ENCODE measurements at regions not wholly inside any gene's neighbourhood (a gene's known extent, or its start where the extent isn't known, plus 50 kb on each side); places are given as distances from the start of the nearest gene placed in this dataset.

DNA sequence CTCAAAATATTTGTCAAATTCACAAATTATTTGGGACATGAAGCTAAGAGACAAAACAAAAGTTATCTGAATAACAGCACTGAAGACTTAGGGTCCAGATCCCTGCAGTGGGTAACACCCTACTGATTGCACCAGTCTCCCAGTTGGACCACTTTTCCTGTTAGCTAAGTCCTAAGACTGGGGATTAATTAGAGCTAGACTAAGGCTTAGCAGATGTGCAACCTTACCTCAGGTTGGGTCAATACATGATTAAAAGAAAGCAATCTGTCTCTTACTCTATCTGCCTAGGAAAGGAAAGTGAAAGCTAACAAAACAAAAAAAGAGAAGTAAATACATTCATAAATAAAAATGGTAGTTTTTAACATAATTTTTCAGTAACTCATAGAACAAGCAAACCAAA is 737.2 kb upstream of the CHRM3 start:
- no peak for TF ChIP-seq RAD21 (IDR thresholded peaks at IDR 0.05)
- TF ChIP-seq, protein P1, sequence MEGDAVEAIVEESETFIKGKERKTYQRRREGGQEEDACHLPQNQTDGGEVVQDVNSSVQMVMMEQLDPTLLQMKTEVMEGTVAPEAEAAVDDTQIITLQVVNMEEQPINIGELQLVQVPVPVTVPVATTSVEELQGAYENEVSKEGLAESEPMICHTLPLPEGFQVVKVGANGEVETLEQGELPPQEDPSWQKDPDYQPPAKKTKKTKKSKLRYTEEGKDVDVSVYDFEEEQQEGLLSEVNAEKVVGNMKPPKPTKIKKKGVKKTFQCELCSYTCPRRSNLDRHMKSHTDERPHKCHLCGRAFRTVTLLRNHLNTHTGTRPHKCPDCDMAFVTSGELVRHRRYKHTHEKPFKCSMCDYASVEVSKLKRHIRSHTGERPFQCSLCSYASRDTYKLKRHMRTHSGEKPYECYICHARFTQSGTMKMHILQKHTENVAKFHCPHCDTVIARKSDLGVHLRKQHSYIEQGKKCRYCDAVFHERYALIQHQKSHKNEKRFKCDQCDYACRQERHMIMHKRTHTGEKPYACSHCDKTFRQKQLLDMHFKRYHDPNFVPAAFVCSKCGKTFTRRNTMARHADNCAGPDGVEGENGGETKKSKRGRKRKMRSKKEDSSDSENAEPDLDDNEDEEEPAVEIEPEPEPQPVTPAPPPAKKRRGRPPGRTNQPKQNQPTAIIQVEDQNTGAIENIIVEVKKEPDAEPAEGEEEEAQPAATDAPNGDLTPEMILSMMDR (IDR thresholded peaks at IDR 0.05; ENCODE audit: low read depth, low read length, missing input control), result no peak
- TF ChIP-seq, protein P2, sequence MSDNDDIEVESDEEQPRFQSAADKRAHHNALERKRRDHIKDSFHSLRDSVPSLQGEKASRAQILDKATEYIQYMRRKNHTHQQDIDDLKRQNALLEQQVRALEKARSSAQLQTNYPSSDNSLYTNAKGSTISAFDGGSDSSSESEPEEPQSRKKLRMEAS (IDR thresholded peaks at IDR 0.05), result no peak
- TF ChIP-seq, protein P3, sequence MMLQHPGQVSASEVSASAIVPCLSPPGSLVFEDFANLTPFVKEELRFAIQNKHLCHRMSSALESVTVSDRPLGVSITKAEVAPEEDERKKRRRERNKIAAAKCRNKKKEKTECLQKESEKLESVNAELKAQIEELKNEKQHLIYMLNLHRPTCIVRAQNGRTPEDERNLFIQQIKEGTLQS (IDR thresholded peaks at IDR 0.05), result no peak
- TF ChIP-seq, protein P4, sequence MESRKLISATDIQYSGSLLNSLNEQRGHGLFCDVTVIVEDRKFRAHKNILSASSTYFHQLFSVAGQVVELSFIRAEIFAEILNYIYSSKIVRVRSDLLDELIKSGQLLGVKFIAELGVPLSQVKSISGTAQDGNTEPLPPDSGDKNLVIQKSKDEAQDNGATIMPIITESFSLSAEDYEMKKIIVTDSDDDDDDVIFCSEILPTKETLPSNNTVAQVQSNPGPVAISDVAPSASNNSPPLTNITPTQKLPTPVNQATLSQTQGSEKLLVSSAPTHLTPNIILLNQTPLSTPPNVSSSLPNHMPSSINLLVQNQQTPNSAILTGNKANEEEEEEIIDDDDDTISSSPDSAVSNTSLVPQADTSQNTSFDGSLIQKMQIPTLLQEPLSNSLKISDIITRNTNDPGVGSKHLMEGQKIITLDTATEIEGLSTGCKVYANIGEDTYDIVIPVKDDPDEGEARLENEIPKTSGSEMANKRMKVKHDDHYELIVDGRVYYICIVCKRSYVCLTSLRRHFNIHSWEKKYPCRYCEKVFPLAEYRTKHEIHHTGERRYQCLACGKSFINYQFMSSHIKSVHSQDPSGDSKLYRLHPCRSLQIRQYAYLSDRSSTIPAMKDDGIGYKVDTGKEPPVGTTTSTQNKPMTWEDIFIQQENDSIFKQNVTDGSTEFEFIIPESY (IDR thresholded peaks at IDR 0.05), result no peak
- TF ChIP-seq, protein P5, sequence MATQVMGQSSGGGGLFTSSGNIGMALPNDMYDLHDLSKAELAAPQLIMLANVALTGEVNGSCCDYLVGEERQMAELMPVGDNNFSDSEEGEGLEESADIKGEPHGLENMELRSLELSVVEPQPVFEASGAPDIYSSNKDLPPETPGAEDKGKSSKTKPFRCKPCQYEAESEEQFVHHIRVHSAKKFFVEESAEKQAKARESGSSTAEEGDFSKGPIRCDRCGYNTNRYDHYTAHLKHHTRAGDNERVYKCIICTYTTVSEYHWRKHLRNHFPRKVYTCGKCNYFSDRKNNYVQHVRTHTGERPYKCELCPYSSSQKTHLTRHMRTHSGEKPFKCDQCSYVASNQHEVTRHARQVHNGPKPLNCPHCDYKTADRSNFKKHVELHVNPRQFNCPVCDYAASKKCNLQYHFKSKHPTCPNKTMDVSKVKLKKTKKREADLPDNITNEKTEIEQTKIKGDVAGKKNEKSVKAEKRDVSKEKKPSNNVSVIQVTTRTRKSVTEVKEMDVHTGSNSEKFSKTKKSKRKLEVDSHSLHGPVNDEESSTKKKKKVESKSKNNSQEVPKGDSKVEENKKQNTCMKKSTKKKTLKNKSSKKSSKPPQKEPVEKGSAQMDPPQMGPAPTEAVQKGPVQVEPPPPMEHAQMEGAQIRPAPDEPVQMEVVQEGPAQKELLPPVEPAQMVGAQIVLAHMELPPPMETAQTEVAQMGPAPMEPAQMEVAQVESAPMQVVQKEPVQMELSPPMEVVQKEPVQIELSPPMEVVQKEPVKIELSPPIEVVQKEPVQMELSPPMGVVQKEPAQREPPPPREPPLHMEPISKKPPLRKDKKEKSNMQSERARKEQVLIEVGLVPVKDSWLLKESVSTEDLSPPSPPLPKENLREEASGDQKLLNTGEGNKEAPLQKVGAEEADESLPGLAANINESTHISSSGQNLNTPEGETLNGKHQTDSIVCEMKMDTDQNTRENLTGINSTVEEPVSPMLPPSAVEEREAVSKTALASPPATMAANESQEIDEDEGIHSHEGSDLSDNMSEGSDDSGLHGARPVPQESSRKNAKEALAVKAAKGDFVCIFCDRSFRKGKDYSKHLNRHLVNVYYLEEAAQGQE (IDR thresholded peaks at IDR 0.05), result no peak
- no peak for TF ChIP-seq YY1 (IDR thresholded peaks at IDR 0.05)
- no peak for TF ChIP-seq JUND (IDR thresholded peaks at IDR 0.05)
- no peak for TF ChIP-seq GABPA (IDR thresholded peaks at IDR 0.05 in 1 of 2, conservative IDR thresholded peaks at IDR 0.05 in 1 of 2)
- TF ChIP-seq SP1 (IDR thresholded peaks at IDR 0.05), result no peak
- TF ChIP-seq FOXA1 (IDR thresholded peaks at IDR 0.05), result no peak
- no peak for TF ChIP-seq RXRA (IDR thresholded peaks at IDR 0.05)
- TF ChIP-seq EGR1 (IDR thresholded peaks at IDR 0.05; ENCODE audit: low read depth in 2 of 2), result no peak
